GM13977 (cell line): ENCODE measurements at regions not wholly inside any gene's neighbourhood (a gene's known extent, or its start where the extent isn't known, plus 50 kb on each side); places are given as distances from the start of the nearest gene placed in this dataset.

Experiments
- DNase-seq: peaks from one replicate; pipeline ENCODE4 v3.0.0; 2012; ENCODE audit warnings: low spot score
- in situ Hi-C: fragments of 300-500 bp; cut with MboI; formaldehyde crosslinking; loops from one replicate; pipeline ENCODE4 v1.12.0; 2022; ENCODE audit warnings: low sequenced_read_pairs, low pct_unique_long_range_greater_than_20kb, mixed read lengths, inconsistent platforms; ENCODE audit not compliant: unreplicated experiment
- TF ChIP-seq, protein P1 (sequence below): IDR thresholded peaks from 2 replicates; pipeline ENCODE4 v1.5.1; 2012; ENCODE audit warnings: mild to moderate bottlenecking, control low read depth; ENCODE audit not compliant: insufficient read depth; ENCODE audit errors: extremely low read depth, missing control alignments

DNA sequence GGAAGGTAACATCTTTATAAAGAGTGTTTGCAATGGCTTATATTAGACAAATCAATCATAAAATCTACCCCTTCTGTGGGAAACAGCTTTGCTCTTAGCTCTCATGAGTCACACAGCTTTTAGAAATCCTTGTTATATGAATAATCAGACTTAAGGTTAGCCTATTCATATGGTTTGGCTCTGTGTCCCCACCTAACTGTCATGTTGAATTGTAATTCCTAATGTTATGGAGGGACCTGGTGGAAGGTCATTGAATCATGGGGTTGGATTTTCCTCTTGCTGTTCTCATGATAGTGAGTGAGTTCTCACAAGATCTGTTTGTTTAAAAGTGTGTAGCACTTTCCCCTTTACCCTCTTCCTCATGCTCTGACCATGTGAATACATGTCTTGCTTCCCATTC lies 704.2 kb upstream of the KLHL1 start:
- in situ Hi-C loops = no loop called here
- no peak for DNase-seq
- TF ChIP-seq, protein P1, sequence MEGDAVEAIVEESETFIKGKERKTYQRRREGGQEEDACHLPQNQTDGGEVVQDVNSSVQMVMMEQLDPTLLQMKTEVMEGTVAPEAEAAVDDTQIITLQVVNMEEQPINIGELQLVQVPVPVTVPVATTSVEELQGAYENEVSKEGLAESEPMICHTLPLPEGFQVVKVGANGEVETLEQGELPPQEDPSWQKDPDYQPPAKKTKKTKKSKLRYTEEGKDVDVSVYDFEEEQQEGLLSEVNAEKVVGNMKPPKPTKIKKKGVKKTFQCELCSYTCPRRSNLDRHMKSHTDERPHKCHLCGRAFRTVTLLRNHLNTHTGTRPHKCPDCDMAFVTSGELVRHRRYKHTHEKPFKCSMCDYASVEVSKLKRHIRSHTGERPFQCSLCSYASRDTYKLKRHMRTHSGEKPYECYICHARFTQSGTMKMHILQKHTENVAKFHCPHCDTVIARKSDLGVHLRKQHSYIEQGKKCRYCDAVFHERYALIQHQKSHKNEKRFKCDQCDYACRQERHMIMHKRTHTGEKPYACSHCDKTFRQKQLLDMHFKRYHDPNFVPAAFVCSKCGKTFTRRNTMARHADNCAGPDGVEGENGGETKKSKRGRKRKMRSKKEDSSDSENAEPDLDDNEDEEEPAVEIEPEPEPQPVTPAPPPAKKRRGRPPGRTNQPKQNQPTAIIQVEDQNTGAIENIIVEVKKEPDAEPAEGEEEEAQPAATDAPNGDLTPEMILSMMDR = no peak

DNA sequence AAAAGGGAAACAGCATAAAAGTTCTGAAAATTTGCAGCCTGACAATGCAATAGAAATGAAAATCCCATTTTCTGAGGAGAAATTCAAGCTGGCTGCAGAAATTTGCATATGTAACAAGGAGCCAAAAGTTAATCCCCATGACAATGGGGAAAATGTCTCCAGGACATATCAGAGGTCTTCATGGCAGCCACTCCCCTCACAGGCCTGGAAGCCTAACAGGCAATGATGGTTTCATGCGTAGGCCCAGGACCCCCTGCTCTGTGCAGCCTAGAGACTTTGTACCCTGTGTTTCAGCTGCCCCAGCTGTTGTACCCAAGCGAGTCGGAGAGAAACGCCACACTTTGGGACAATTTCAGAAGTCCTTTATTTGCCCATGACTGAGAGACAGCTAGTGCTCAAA lies 701.3 kb upstream of the KLHL1 start:
- in situ Hi-C loops = no loop called here
- TF ChIP-seq, protein P1 = no peak
- no peak for DNase-seq

DNA sequence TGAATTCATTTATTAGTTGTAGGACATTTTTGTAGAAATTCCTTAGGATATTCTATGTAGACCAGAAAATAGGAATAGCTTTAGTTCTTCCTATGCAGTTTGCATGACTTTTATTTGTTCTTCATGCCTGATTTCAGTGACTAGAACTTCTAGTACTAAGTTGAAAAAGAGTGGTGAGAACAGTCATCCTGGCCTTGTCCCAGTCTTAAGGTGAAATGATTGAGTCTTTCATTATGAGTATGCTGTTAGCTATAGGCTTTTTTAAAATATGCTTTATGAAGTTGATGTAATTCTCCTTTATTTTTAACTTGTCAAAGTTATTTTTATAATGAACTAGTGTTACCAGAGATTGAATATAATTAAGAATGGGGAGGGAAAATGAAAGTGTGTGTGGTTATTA lies 690.1 kb upstream of the KLHL1 start:
- TF ChIP-seq, protein P1 = no peak
- in situ Hi-C loops = no loop called here
- DNase-seq = no peak

DNA sequence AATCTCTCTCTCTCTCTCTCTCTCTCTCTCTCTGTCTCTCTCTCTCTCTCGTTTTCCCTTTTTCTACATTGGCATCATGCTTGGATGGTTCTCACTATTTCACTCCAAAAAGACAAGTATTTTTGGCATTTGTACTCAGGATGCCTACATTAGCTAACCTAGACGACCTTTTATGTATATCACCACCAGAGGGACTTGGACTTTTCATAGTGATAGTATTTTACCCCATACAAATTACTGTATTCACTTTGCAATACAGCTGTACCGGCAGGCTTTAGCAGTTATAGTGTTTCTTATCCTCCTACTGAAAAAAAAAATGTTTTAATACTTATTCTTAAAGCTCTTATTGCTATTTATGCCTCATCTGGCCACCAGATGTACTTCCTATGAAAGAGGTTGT lies 687.2 kb upstream of the KLHL1 start:
- in situ Hi-C loops = no loop called here
- TF ChIP-seq, protein P1 = no peak
- DNase-seq = no peak

DNA sequence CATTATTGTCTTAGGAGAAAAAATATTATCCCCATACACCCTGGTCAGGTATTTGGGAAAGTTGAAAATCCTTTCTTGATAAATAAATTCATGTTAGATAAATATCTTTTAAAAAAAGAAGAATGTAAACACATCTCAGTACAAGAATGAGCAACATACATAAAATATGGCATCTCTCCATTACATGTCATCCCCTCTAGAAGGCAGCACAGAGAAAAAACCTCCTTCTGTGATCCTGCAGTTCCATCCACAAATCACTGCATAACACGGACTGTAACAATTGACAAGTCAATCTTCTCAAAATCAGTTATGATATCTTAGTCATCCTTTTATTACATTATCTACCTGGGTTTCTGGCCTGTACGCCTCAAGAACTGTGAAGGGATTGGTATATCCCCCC lies 683.9 kb upstream of the KLHL1 start:
- in situ Hi-C loops = no loop called here
- DNase-seq = no peak
- TF ChIP-seq, protein P1 = no peak

DNA sequence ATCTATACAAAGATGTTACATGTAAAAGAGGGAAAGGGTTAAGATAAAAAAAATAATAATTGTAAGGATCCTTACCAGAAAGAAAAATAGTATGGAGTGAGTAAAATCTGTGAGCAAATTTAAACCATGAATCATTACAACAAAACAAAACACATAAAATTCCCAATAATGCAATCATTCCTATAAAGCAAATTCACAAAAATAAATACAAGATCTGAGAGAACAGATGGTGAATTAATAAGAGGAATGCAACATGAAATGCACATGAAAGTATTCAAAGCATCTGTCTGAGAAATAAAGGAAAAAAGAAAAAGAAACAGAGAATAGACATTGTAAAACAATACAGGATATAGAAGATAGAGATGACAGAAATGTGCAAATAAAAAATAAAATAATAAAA lies 681.5 kb upstream of the KLHL1 start:
- in situ Hi-C loops = no loop called here
- TF ChIP-seq, protein P1 = no peak
- no peak for DNase-seq

DNA sequence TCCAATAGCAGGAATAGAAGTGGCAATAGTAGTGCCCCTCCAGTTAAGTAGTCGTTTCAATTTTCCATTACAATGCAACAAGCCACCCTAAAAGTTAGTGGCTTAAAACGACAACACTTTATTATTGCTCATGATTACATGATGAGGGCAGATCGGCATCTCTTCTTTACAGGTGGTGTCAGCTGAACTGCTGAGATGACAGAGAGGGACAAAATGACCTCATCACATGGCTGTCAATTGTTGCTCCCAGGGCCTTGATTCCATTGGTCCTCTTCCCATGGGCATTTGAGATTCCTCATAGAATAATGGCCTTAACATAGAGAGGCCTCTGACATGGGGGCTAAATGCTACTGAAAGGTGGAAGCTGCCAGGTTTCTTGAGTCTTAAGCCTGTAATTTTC lies 679.8 kb upstream of the KLHL1 start:
- TF ChIP-seq, protein P1 = no peak
- no peak for DNase-seq
- in situ Hi-C loops = no loop called here
